PC-3 (cell line): ENCODE measurements at regions not wholly inside any gene's neighbourhood (a gene's known extent, or its start where the extent isn't known, plus 50 kb on each side); places are given as distances from the start of the nearest gene placed in this dataset.

Experiments used
- ATAC-seq: fragments of 200-7000 bp; cut with Tn5 transposase; 2 replicates; pipeline ENCODE4 v1.9.1; 2020; ENCODE audit warnings: mild to moderate bottlenecking, moderate library complexity
- BruUV-seq: library from RNA; stranded (reverse); fragments of 400-500 nt; replicated peaks from 2 replicates; lab custom pipeline; 2021; lab: Mats Ljungman, UMichigan
- CTCF ChIA-PET: fragments of 300-600 bp; sonication (Branson Sonifier 250); formaldehyde crosslinking; loops from one replicate; lab custom pipeline; 2022; ENCODE audit warnings: antibody characterized with exemption; lab: Charles Lee
- POLR2A ChIA-PET: fragments of 300-600 bp; sonication (Branson Sonifier 250); formaldehyde crosslinking; loops from one replicate; lab custom pipeline; 2022; ENCODE audit warnings: antibody characterized with exemption; ENCODE audit not compliant: unreplicated experiment; lab: Charles Lee
- DNase-seq: peaks from one replicate; pipeline ENCODE4 v3.0.0-alpha.2; 2015
- H2AFZ ChIP-seq: fragments of 300-600 bp; sonication (generic); 2 replicates; pipeline ENCODE4 v1.6.0; 2016; ENCODE audit warnings: antibody characterized with exemption, low read length
- H3F3A ChIP-seq: fragments of 300-600 bp; sonication (generic); one replicate; pipeline ENCODE4 v1.6.0; 2017; ENCODE audit warnings: antibody characterized with exemption, low read length, control low read depth, mild to moderate bottlenecking; ENCODE audit not compliant: unreplicated experiment
- H3K27ac ChIP-seq: fragments of 300-600 bp; sonication (generic); 2 replicates; pipeline ENCODE4 v1.5.1; 2016; ENCODE audit warnings: mild to moderate bottlenecking, low read length
- H3K27me3 ChIP-seq: fragments of 300-600 bp; sonication (generic); 2 replicates; pipeline ENCODE4 v1.6.1; 2016; ENCODE audit warnings: low read length, mixed read lengths
- H3K36me3 ChIP-seq: fragments of 300-600 bp; sonication (generic); 2 replicates; pipeline ENCODE4 v1.6.1; 2016; ENCODE audit warnings: low read depth, mixed run types, low read length, mixed read lengths
- H3K4me1 ChIP-seq: fragments of 300-600 bp; sonication (generic); 2 replicates; pipeline ENCODE4 v1.5.1; 2016; ENCODE audit warnings: low read length; ENCODE audit not compliant: insufficient read depth
- H3K4me2 ChIP-seq: fragments of 300-600 bp; sonication (generic); 2 replicates; pipeline ENCODE4 v1.6.0; 2016; ENCODE audit warnings: low read length
- H3K4me3 ChIP-seq: fragments of 300-600 bp; sonication (generic); 2 replicates; pipeline ENCODE4 v1.5.1; 2016; ENCODE audit warnings: mild to moderate bottlenecking, low read length, mixed read lengths
- H3K79me2 ChIP-seq: fragments of 300-600 bp; sonication (generic); 2 replicates; pipeline ENCODE4 v1.6.1; 2017; ENCODE audit warnings: low read length, mixed read lengths
- H3K9ac ChIP-seq: fragments of 300-600 bp; sonication (generic); 2 replicates; pipeline ENCODE4 v1.6.0; 2016; ENCODE audit warnings: mild to moderate bottlenecking, low read length
- H3K9me2 ChIP-seq: fragments of 300-600 bp; sonication (generic); replicated peaks from 2 replicates; pipeline ENCODE4 v1.6.1; 2016; ENCODE audit warnings: mixed run types, low read length, mixed read lengths
- H3K9me3 ChIP-seq: fragments of 300-600 bp; sonication (generic); 2 replicates; pipeline ENCODE4 v1.6.1; 2016; ENCODE audit warnings: low read length, mixed read lengths
- H4K20me1 ChIP-seq: fragments of 300-600 bp; sonication (generic); 2 replicates; pipeline ENCODE4 v1.6.1; 2016; ENCODE audit warnings: low read length, mixed read lengths
- EZH2 ChIP-seq: fragments of 300-600 bp; sonication (generic); IDR thresholded peaks from one replicate; pipeline ENCODE4 v1.6.1; 2017; ENCODE audit warnings: antibody characterized with exemption, mild to moderate bottlenecking, low read length; ENCODE audit not compliant: unreplicated experiment
- EZH2phosphoT487 ChIP-seq: fragments of 300-600 bp; sonication (generic); IDR thresholded peaks from 2 replicates; pipeline ENCODE4 v1.6.1; 2018; ENCODE audit warnings: mild to moderate bottlenecking, antibody characterized with exemption, low read length, borderline replicate concordance
- intact Hi-C: fragments of 100-400 bp; cut with micrococcal nuclease; formaldehyde crosslinking; loops from 2 replicates; pipeline ENCODE4 v1.9.0; 2023
- TF ChIP-seq, protein P1 (sequence below): fragments of 300-600 bp; sonication (generic); conservative IDR thresholded peaks from 2 replicates; pipeline ENCODE4 v1.5.1; 2017; ENCODE audit warnings: antibody characterized with exemption, low read depth, mild to moderate bottlenecking, low read length

DNA sequence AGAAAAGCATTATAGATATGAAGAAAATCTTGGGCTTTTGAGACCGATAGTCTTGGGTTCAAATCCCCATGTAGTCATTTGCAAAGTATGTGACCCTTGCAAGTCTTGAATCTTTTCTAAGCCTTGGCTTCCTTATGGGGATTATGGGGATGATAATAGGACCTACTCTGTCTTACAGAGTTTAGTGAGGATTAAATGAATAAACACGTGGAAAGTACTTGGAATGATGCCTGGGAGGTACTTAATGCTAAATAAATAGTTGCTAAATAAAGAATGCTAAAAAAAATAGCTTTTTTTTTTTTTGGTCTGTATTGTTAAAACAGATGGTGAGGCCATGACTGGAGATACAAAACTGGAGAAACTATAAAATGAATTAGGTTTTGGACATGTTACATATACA is 292.7 kb downstream of the GPAT3 start:
- intact Hi-C loops, result no loop called here
- ATAC-seq (no peak), DNase-seq (no peak)
- BruUV-seq, result no TSS peak
- no peaks in the 10 kb centered on the region for H3K9me2 ChIP-seq
- H3K9me3 ChIP-seq, result no peaks in the 10 kb centered on the region
- no peak overlapping the region for H3K4me3 ChIP-seq
- no peaks in the 10 kb centered on the region for H3K4me1 ChIP-seq
- POLR2A ChIA-PET, result no interaction called here
- H3K27ac ChIP-seq, result no peak overlapping the region
- H3K9ac ChIP-seq, result no peak overlapping the region
- H3K79me2 ChIP-seq, result no peaks in the 10 kb centered on the region
- no peak for TF ChIP-seq EZH2
- no peak for TF ChIP-seq EZH2phosphoT487
- TF ChIP-seq, protein P1, sequence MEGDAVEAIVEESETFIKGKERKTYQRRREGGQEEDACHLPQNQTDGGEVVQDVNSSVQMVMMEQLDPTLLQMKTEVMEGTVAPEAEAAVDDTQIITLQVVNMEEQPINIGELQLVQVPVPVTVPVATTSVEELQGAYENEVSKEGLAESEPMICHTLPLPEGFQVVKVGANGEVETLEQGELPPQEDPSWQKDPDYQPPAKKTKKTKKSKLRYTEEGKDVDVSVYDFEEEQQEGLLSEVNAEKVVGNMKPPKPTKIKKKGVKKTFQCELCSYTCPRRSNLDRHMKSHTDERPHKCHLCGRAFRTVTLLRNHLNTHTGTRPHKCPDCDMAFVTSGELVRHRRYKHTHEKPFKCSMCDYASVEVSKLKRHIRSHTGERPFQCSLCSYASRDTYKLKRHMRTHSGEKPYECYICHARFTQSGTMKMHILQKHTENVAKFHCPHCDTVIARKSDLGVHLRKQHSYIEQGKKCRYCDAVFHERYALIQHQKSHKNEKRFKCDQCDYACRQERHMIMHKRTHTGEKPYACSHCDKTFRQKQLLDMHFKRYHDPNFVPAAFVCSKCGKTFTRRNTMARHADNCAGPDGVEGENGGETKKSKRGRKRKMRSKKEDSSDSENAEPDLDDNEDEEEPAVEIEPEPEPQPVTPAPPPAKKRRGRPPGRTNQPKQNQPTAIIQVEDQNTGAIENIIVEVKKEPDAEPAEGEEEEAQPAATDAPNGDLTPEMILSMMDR, result no peak
- no peaks in the 10 kb centered on the region for H4K20me1 ChIP-seq
- no peaks in the 10 kb centered on the region for H3F3A ChIP-seq
- no peak overlapping the region for H3K4me2 ChIP-seq
- H3K36me3 ChIP-seq, result no peaks in the 10 kb centered on the region
- CTCF ChIA-PET, result no interaction called here
- no peak overlapping the region for H2AFZ ChIP-seq
- no peaks in the 10 kb centered on the region for H3K27me3 ChIP-seq

DNA sequence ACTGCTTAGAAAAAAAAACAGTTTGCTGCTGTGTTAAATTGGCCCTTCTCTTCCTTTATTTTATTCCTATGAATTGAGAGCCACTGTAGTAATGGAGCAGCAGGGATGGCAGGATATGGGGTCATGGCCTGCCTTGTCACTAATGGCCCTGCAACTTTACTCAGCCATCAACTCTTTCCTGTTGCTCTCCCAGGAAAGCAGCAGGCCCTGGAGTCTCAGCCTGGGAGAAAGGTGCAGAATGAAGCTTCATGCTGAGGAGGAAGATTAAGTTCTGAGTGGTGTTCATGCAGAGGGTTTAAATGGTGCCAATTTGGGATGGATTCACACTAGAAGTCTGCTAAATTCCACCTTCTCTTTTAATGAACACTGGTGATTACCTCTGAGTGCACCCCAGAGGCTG is 285.6 kb downstream of the GPAT3 start:
- intact Hi-C loops, result no loop called here
- DNase-seq (no peak), ATAC-seq (no peak)
- Histone ChIP-seq H3K27ac (no peak overlapping the region), H2AFZ (no peak overlapping the region), H3K4me3 (no peak overlapping the region), H3K79me2 (no peaks in the 10 kb centered on the region), H4K20me1 (no peaks in the 10 kb centered on the region), H3K4me2 (no peak overlapping the region), H3K9me2 (no peaks in the 10 kb centered on the region), H3F3A (no peaks in the 10 kb centered on the region), H3K27me3 (no peaks in the 10 kb centered on the region), H3K9ac (no peak overlapping the region), H3K4me1 (no peaks in the 10 kb centered on the region), H3K36me3 (no peaks in the 10 kb centered on the region), H3K9me3 (no peaks in the 10 kb centered on the region)
- ChIA-PET POLR2A (no interaction called here), CTCF (no interaction called here)
- no peak for TF ChIP-seq EZH2
- TF ChIP-seq, protein P1, result no peak
- no TSS peak for BruUV-seq

DNA sequence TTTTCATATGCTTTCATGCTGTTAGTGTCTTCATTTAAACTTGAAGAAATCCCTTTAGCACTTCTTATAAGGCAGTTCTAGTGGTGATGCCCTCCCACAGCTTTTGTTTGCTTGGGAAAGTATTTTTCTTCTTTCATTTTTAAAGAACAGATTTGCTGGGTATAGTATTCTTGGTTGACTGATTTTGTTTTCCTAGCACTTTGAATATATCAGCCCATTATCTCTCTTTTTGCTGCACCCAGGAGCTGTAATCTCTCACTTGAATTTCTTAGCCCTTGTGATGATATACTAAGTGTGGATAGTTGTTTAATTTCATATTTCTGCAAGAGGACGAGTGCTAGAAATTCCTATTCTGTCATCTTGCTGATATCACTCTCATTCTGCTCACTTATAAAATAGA is 283.7 kb downstream of the GPAT3 start:
- Histone ChIP-seq H3K27me3 (no peaks in the 10 kb centered on the region), H3K4me2 (no peak overlapping the region), H3K4me1 (no peaks in the 10 kb centered on the region; the same call in 1 of the 2 replicates), H3K9ac (no peak overlapping the region), H2AFZ (no peak overlapping the region), H3K79me2 (no peaks in the 10 kb centered on the region), H3K9me2 (no peaks in the 10 kb centered on the region), H3F3A (no peaks in the 10 kb centered on the region), H3K27ac (no peak overlapping the region), H3K9me3 (no peaks in the 10 kb centered on the region), H4K20me1 (no peaks in the 10 kb centered on the region), H3K4me3 (no peak overlapping the region), H3K36me3 (no peaks in the 10 kb centered on the region)
- DNase-seq (no peak), ATAC-seq (no peak)
- BruUV-seq, result no TSS peak
- intact Hi-C loops, result no loop called here
- TF ChIP-seq EZH2 (no peak), EZH2phosphoT487 (no peak)
- TF ChIP-seq, protein P1, result no peak
- ChIA-PET CTCF (no interaction called here), POLR2A (no interaction called here)
